ENCODE measurements at regions not wholly inside any gene's neighbourhood (a gene's known extent, or its start where the extent isn't known, plus 50 kb on each side); places are given as distances from the start of the nearest gene placed in this dataset.
A peak's percentile ranks its signal among the peaks of the same experiment; 100 is the strongest.

GRCh38 chr7:47211519-47211973 lies 370.4 kb downstream of the TNS3 start:
- no peak overlapping the region for H2BK12ac ChIP-seq (ENCODE audit: low read depth, low read length)
- no peak overlapping the region for H4K5ac ChIP-seq (ENCODE audit: insufficient read length, low read depth, low read length)
- POLR2A ChIA-PET (ENCODE audit: partially characterized antibody), result no interaction called here
- no peak overlapping the region for H3K18ac ChIP-seq (ENCODE audit: extremely low read depth, low read length)
- no peak overlapping the region for H2BK15ac ChIP-seq (ENCODE audit: low read length)
- no peaks in the 10 kb centered on the region for H3K36me3 ChIP-seq (ENCODE audit: control insufficient read depth in 2 of 4, insufficient read depth in 4 of 4, low read length in 3 of 4)
- no peak overlapping the region for H3K14ac ChIP-seq (ENCODE audit: insufficient read length)
- H2BK5ac ChIP-seq (ENCODE audit: low read depth, low read length), result no peak overlapping the region
- H3K23me2 ChIP-seq (ENCODE audit: low read depth, low read length), result no peaks in the 10 kb centered on the region
- 84% methylated on average over 5 of the region's 5 CpGs; no CpG with 5 or more reads in 1 of the 2 experiments for WGBS, 2 experiments (ENCODE audit: extremely low coverage in 1 of 2, insufficient coverage in 1 of 2, insufficient read length in 1 of 2, insufficient replicate concordance in 2 of 2, low coverage in 1 of 2, low lambda C conversion rate in 2 of 2, missing lambda C conversion rate in 1 of 2)
- H4K91ac ChIP-seq (replicated peaks; ENCODE audit: insufficient read length, low read length), result no peak overlapping the region
- H3K27me3 ChIP-seq (replicated peaks in 1 of 4; ENCODE audit: control insufficient read depth in 3 of 4, extremely low read depth in 1 of 4, insufficient read depth in 3 of 4, low read length in 3 of 4), result no peaks in the 10 kb centered on the region
- H3K4me1 ChIP-seq (replicated peaks in 1 of 4; ENCODE audit: control insufficient read depth in 3 of 4, insufficient read depth in 4 of 4, low read length in 3 of 4), result no peaks in the 10 kb centered on the region
- H3K27ac ChIP-seq (ENCODE audit: low read depth, low read length), result no peak overlapping the region
- no peak overlapping the region for H2AK5ac ChIP-seq (ENCODE audit: low read depth, low read length)
- H3K79me1 ChIP-seq (ENCODE audit: low read depth, low read length), result no peaks in the 10 kb centered on the region
- H3K9me3 ChIP-seq (ENCODE audit: insufficient read depth in 2 of 2, low read depth in 1 of 2, low read length in 1 of 2), result no peaks in the 10 kb centered on the region
- no peak overlapping the region for H4K8ac ChIP-seq (ENCODE audit: extremely low read depth, insufficient read depth, low read length)
- peak overlapping the region; percentile 56; the same call in 1 of the 2 replicates for H2AFZ ChIP-seq (ENCODE audit: low read length)
- H3K4me3 ChIP-seq (ENCODE audit: extremely low read depth in 1 of 4, insufficient read depth in 2 of 4, low read depth in 3 of 4, low read length in 4 of 4), result no peak overlapping the region
- FAIRE-seq, result no peak
- no peak overlapping the region for H3K9ac ChIP-seq (replicated peaks in 1 of 4; ENCODE audit: extremely low read depth in 1 of 4, low read depth in 3 of 4, low read length in 3 of 4)
- no peaks in the 10 kb centered on the region for H4K20me1 ChIP-seq (replicated peaks in 1 of 2; ENCODE audit: control insufficient read depth in 1 of 2, insufficient read depth in 2 of 2, low read length in 2 of 2)
- no peak overlapping the region for H3K4ac ChIP-seq (replicated peaks; ENCODE audit: insufficient read length, low read depth, low read length)
- H3K23ac ChIP-seq (ENCODE audit: insufficient read length), result no peak overlapping the region
- H3K79me2 ChIP-seq (ENCODE audit: control insufficient read depth in 1 of 2, insufficient read depth in 2 of 2, low read length in 2 of 2), result no peaks in the 10 kb centered on the region
- no peak overlapping the region for H2BK120ac ChIP-seq (replicated peaks; ENCODE audit: low read depth, low read length)
- H3K56ac ChIP-seq (replicated peaks; ENCODE audit: insufficient read length, low read depth, low read length), result no peak overlapping the region
- no peak overlapping the region for H3K4me2 ChIP-seq (ENCODE audit: insufficient read depth in 1 of 2, low read depth in 2 of 2, low read length in 2 of 2)
- H2BK20ac ChIP-seq (ENCODE audit: low read length), result no peak overlapping the region
- no peak for DNase-seq (ENCODE audit: low read depth in 1 of 2, low spot score in 2 of 2)
- CTCF ChIA-PET (ENCODE audit: partially characterized antibody), result interaction anchor here (1.3 kb wide), 1 partner anchor 9 kb away, joined by 3 read pairs; no protein-coding TSS in a partner anchor
- TF ChIP-seq JUND (IDR thresholded peaks at IDR 0.05; ENCODE audit: low read length) (no peak), GABPA (IDR thresholded peaks at IDR 0.05; ENCODE audit: borderline replicate concordance, insufficient read depth, low read length) (no peak), TBP (IDR thresholded peaks at IDR 0.05; ENCODE audit: low read depth, low read length) (no peak), CREB1 (IDR thresholded peaks at IDR 0.05) (no peak), TAF7 (optimal IDR thresholded peaks at IDR 0.05; ENCODE audit: borderline replicate concordance, low read depth, low read length) (no peak)

All from H1 (cell line).